Smooth muscle cell (in vitro differentiated cells): ENCODE measurements at regions not wholly inside any gene's neighbourhood (a gene's known extent, or its start where the extent isn't known, plus 50 kb on each side); places are given as distances from the start of the nearest gene placed in this dataset.

ENCODE experiments used
- DNase-seq: peaks from one replicate; lab custom pipeline; 2025; ENCODE audit not compliant: unreplicated experiment; lab: John Stamatoyannopoulos, UW
- H2AFZ ChIP-seq: fragments of 200-600 bp; sonication (generic); 2 replicates; pipeline ENCODE4 v1.6.0; 2016; ENCODE audit warnings: antibody characterized with exemption, low read depth, mild to moderate bottlenecking
- H3F3A ChIP-seq: fragments of 200-600 bp; sonication (generic); 2 replicates; pipeline ENCODE4 v1.6.0; 2017; ENCODE audit warnings: antibody characterized with exemption, low read depth
- H3K27ac ChIP-seq: fragments of 200-600 bp; sonication (generic); 2 replicates; pipeline ENCODE4 v1.5.1; 2016; ENCODE audit warnings: low read depth, mild to moderate bottlenecking
- H3K27me3 ChIP-seq: fragments of 200-600 bp; sonication (generic); 2 replicates; pipeline ENCODE4 v1.6.1; 2016; ENCODE audit warnings: low read depth, mild to moderate bottlenecking
- H3K36me3 ChIP-seq: fragments of 200-600 bp; sonication (generic); 2 replicates; pipeline ENCODE4 v1.5.1; 2016; ENCODE audit warnings: low read depth
- H3K4me1 ChIP-seq: fragments of 200-600 bp; sonication (generic); 2 replicates; pipeline ENCODE4 v1.5.1; 2016; ENCODE audit warnings: low read depth
- H3K4me2 ChIP-seq: fragments of 200-600 bp; sonication (generic); 2 replicates; pipeline ENCODE4 v1.6.0; 2016; ENCODE audit warnings: mild to moderate bottlenecking
- H3K4me3 ChIP-seq: fragments of 200-600 bp; sonication (generic); 2 replicates; pipeline ENCODE4 v1.5.1; 2016; ENCODE audit warnings: mild to moderate bottlenecking
- H3K79me2 ChIP-seq: fragments of 200-600 bp; sonication (generic); 2 replicates; pipeline ENCODE4 v1.6.0; 2016; ENCODE audit warnings: low read depth, mild to moderate bottlenecking
- H3K9ac ChIP-seq: fragments of 200-600 bp; sonication (generic); 2 replicates; pipeline ENCODE4 v1.6.0; 2016; ENCODE audit warnings: low read depth
- H3K9me3 ChIP-seq: fragments of 200-600 bp; sonication (generic); replicated peaks from 2 replicates; pipeline ENCODE4 v1.5.1; 2016; ENCODE audit warnings: low read depth
- H4K20me1 ChIP-seq: fragments of 200-600 bp; sonication (generic); 2 replicates; pipeline ENCODE4 v1.6.0; 2016; ENCODE audit warnings: low read depth
- WGBS: methylation state at CpG from one replicate; pipeline ENCODE4 v1.1.7; 2016; ENCODE audit warnings: low lambda C conversion rate; 5-methylcytosine and 5-hydroxymethylcytosine counted together
- TF ChIP-seq, protein P1 (sequence below): fragments of 200-600 bp; sonication (generic); IDR thresholded peaks from 2 replicates; pipeline ENCODE4 v1.5.1; 2017; ENCODE audit warnings: borderline replicate concordance, mild to moderate bottlenecking, antibody characterized with exemption; ENCODE audit not compliant: insufficient read depth, poor library complexity, severe bottlenecking

DNA sequence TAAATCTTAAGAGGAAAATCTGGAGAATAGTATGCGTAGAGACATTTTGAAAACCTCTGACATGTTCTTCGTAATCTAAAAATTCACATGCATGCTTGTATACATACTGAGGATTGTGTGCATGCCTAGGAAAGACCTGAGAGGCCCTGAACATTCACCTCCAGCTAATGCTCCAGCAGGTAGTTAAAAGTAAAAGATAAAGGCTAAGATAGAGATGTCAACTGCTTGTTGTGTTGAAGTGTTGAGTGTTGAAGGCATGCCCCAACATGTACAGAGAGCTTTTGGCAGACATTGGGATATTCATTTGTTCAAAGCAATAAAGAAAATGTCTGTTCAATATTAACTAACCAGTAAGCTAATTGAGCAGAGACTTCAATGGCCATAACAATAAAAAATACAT lies 118.6 kb upstream of the SYT1 start:
- Histone ChIP-seq H3K9me3 (no peaks in the 10 kb centered on the region), H3K27me3 (no peaks in the 10 kb centered on the region), H3K4me3 (no peak overlapping the region), H2AFZ (peak overlapping the region; percentile 11), H3K4me2 (no peak overlapping the region), H4K20me1 (no peaks in the 10 kb centered on the region), H3K79me2 (no peaks in the 10 kb centered on the region), H3F3A (no peaks in the 10 kb centered on the region), H3K9ac (no peak overlapping the region), H3K36me3 (no peaks in the 10 kb centered on the region), H3K4me1 (no peaks in the 10 kb centered on the region), H3K27ac (peak overlapping the region; percentile 3)
- DNase-seq: no peak
- TF ChIP-seq, protein P1, sequence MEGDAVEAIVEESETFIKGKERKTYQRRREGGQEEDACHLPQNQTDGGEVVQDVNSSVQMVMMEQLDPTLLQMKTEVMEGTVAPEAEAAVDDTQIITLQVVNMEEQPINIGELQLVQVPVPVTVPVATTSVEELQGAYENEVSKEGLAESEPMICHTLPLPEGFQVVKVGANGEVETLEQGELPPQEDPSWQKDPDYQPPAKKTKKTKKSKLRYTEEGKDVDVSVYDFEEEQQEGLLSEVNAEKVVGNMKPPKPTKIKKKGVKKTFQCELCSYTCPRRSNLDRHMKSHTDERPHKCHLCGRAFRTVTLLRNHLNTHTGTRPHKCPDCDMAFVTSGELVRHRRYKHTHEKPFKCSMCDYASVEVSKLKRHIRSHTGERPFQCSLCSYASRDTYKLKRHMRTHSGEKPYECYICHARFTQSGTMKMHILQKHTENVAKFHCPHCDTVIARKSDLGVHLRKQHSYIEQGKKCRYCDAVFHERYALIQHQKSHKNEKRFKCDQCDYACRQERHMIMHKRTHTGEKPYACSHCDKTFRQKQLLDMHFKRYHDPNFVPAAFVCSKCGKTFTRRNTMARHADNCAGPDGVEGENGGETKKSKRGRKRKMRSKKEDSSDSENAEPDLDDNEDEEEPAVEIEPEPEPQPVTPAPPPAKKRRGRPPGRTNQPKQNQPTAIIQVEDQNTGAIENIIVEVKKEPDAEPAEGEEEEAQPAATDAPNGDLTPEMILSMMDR: no peak
- WGBS: 69% methylated on average over 2 of the region's 2 CpGs

DNA sequence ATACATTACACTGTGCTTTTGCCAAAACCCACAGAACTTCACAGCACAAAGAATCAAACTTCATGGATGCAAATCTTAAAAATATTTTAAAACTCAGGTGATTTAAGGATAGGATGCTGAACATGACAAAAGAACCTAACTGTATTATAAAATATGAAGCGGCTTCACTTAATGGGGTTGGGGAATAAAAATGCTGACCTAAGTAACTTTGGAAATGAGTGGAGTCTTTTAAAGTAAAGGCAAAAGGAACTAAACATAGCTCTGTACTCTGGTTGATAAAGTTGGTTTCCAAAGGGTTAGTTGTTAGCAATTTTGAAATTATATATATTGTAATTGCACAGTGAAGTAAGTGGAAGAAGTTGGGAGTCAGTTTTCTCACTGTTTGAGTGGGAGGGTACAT lies 111.5 kb upstream of the SYT1 start:
- Histone ChIP-seq H3K9me3 (no peaks in the 10 kb centered on the region), H4K20me1 (no peaks in the 10 kb centered on the region), H3K4me1 (no peaks in the 10 kb centered on the region), H3K9ac (no peak overlapping the region), H3K27me3 (no peaks in the 10 kb centered on the region), H3F3A (no peaks in the 10 kb centered on the region), H3K27ac (no peak overlapping the region), H2AFZ (no peak overlapping the region), H3K4me3 (no peak overlapping the region), H3K4me2 (no peak overlapping the region), H3K36me3 (no peaks in the 10 kb centered on the region), H3K79me2 (no peaks in the 10 kb centered on the region)
- TF ChIP-seq, protein P1: no peak
- DNase-seq: no peak
- WGBS: 95% methylated on average over 1 of the region's 1 CpG

DNA sequence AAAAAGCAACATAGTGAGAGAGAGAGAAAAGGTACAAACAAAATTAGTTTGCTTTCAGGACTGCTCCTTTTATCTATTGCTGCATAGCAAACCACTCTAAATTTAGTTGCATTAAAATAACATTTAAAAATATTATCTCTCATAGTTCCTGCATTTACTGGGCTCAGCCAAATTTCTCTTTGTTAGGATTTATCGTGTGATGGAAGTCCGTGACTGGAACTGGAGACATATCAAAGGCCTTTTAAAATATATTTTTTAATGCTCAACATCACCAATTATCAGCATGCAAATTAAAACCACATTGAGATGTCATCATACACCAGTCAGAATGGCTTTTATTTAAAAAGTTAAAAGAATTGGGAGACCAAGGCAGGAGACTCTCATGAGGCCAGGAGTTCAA lies 107.6 kb upstream of the SYT1 start:
- no peak overlapping the region for H3K9ac ChIP-seq
- H3K4me2 ChIP-seq: no peak overlapping the region
- TF ChIP-seq, protein P1: no peak
- WGBS: 93% methylated on average over 2 of the region's 2 CpGs
- no peaks in the 10 kb centered on the region for H3K36me3 ChIP-seq
- no peaks in the 10 kb centered on the region for H3K79me2 ChIP-seq
- H3K27ac ChIP-seq: no peak overlapping the region
- H4K20me1 ChIP-seq: no peaks in the 10 kb centered on the region
- no peak for DNase-seq
- no peaks in the 10 kb centered on the region for H3K9me3 ChIP-seq
- H3K27me3 ChIP-seq: no peaks in the 10 kb centered on the region
- no peak overlapping the region for H2AFZ ChIP-seq
- H3K4me1 ChIP-seq: no peaks in the 10 kb centered on the region
- H3K4me3 ChIP-seq: no peak overlapping the region
- no peaks in the 10 kb centered on the region for H3F3A ChIP-seq

DNA sequence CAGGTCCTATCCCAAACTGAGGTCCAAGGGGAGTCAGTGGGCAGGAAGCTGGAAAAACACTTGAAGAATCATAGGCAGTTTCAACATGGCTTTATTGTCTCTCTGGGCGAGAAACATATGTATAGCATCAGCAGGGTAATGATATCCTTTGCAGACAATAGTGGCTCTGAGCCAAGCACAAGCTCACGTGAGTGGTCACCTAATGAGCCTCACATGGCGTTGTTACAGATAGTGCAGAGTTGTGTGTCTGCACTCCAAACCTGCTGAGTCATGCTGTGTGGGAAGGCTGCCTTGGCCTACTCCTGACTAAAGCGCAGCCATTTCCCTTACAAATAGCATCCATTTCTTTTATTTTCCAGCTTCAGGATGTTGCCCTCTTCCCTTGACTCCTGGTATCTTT lies 105.2 kb upstream of the SYT1 start:
- 56% methylated on average over 4 of the region's 4 CpGs for WGBS
- Histone ChIP-seq H4K20me1 (no peaks in the 10 kb centered on the region), H3K4me2 (no peak overlapping the region), H3K4me1 (no peaks in the 10 kb centered on the region), H3K4me3 (no peak overlapping the region), H3F3A (no peaks in the 10 kb centered on the region), H3K79me2 (no peaks in the 10 kb centered on the region), H3K9ac (no peak overlapping the region), H3K27me3 (no peaks in the 10 kb centered on the region), H3K9me3 (no peaks in the 10 kb centered on the region), H3K36me3 (no peaks in the 10 kb centered on the region), H3K27ac (no peak overlapping the region), H2AFZ (peak overlapping the region; percentile 52)
- DNase-seq: no peak
- TF ChIP-seq, protein P1: no peak
